HEK293T (cell line): ENCODE measurements at regions not wholly inside any gene's neighbourhood (a gene's known extent, or its start where the extent isn't known, plus 50 kb on each side); places are given as distances from the start of the nearest gene placed in this dataset.

Source experiments
- ARNT ChIP-seq: fragments of 450-650 bp; IDR thresholded peaks from 2 replicates; pipeline ENCODE4 v1.6.1; 2017; ENCODE audit warnings: mild to moderate bottlenecking
- CTBP1 ChIP-seq: fragments of 450-650 bp; IDR thresholded peaks from 2 replicates; pipeline ENCODE4 v1.6.1; 2016; ENCODE audit warnings: borderline replicate concordance
- ELF4 ChIP-seq: fragments of 450-650 bp; IDR thresholded peaks from 2 replicates; pipeline ENCODE4 v1.6.1; 2017; ENCODE audit warnings: antibody characterized with exemption
- FOXK2 ChIP-seq: fragments of 450-650 bp; IDR thresholded peaks from 2 replicates; pipeline ENCODE4 v1.6.1; 2016; ENCODE audit warnings: mild to moderate bottlenecking
- FOXM1 ChIP-seq: fragments of 450-650 bp; IDR thresholded peaks from 2 replicates; pipeline ENCODE4 v1.6.1; 2017; ENCODE audit warnings: mild to moderate bottlenecking, borderline replicate concordance
- NFRKB ChIP-seq: fragments of 450-650 bp; IDR thresholded peaks from 2 replicates; pipeline ENCODE4 v1.6.1; 2016; ENCODE audit warnings: mild to moderate bottlenecking, moderate library complexity
- SP1 ChIP-seq: fragments of 450-650 bp; IDR thresholded peaks from 2 replicates; pipeline ENCODE4 v1.6.1; 2017
- SUZ12 ChIP-seq: fragments of 450-650 bp; IDR thresholded peaks from 2 replicates; pipeline ENCODE4 v1.6.1; 2016; ENCODE audit warnings: mild to moderate bottlenecking
- ZNF384 ChIP-seq: fragments of 450-650 bp; IDR thresholded peaks from 2 replicates; pipeline ENCODE4 v1.6.1; 2016

- TF ChIP-seq ELF4 (no peak), SP1 (no peak), NFRKB (no peak), SUZ12 (no peak), CTBP1 (no peak), FOXK2 (no peak), FOXM1 (no peak), ARNT (no peak), ZNF384 (no peak)
Measured at GRCh38 chr18:67305466-67305865, 211.1 kb downstream of the DSEL start.
